ACHN (cell line): ENCODE measurements at regions not wholly inside any gene's neighbourhood (a gene's known extent, or its start where the extent isn't known, plus 50 kb on each side); places are given as distances from the start of the nearest gene placed in this dataset.

Experiments
- DNase-seq: peaks from one replicate; pipeline ENCODE4 v3.0.0-alpha.2; 2015
- in situ Hi-C: cut with HindIII; loops from 2 replicates; pipeline ENCODE4 v1.10.0; 2017; ENCODE audit warnings: low sequenced_read_pairs, low pct_ligation_motif_present, low pct_unique_long_range_greater_than_20kb

- no peak for DNase-seq
- in situ Hi-C loops, result no loop called here
Measured at GRCh38 chr12:114992443-114992842, 308.5 kb upstream of the TBX3 start.

DNA sequence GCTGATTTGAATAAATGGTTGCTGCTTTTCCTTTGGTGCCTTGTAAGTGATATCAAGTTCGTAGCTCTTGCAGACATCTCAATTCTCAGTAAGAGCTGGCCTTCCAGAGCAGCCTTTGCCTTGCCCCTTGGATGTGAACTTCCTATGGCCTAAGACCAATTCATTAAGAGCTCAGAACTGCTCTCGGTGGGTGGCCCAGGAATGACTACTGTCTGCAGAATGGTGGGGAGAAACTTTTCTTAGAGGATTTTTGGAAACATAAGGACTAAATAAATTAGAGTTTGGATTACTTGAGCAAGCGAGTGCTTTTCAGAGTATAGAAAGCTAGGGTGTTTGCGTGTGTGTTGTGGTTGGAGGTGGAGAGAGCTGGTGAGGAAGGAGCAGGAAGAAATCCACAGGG, 306.4 kb upstream of the TBX3 start:
- in situ Hi-C loops, result no loop called here
- DNase-seq, result no peak

DNA sequence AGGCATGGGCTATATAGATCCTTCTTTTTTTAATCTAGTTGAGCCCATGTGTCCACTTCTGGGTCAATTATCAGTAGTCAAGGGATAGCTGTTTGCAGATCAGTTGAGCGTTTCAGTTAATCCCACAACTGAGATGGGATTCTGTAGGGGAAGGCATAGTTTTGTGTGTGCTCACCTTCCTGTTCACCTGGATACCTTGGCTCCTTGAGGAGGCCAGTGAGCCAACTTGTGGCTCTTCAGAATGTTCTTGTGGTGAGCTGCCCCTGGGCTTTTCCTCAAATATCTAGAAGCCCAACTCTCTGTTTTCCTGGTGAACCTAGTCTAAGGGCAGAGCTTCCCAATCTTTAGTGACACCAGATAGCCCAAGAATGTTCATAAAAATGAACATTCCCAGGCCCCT, 302.9 kb upstream of the TBX3 start:
- in situ Hi-C loops, result no loop called here
- no peak for DNase-seq

DNA sequence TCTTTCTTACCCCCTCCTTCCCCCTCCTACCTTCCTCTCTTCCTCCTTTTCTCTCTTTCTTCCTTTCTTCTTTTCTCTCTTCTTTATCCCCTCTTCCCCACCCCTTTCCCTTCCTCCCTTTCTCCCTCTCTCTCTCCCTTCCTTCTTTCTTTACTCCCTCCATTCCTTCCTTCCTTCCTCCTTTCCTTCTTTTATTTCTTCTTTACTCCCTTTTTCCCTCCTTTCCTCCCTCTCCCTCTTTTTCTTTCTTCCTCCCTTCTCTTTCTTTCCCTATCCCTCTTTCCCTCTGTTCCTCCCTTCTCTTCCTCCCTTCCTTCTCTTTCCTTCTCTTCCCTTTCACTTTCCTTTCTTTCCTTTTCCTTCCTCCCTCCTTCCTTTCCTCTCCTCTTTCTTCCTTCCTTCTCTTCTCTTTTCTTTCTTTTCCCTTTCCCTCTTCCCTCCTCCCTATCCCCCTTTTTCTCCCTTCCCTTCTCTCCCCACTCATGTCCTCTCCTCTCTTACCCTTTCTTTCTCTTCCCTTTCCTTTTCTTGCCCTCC, 302.3 kb upstream of the TBX3 start:
- in situ Hi-C loops, result no loop called here

GRCh38 chr12:114984634-114985061, 300.7 kb upstream of the TBX3 start:
- in situ Hi-C loops, result no loop called here
- no peak for DNase-seq

More for the DNA sequence above, 302.3 kb upstream of the TBX3 start:
- no peak for DNase-seq

- DNase-seq, result peak; percentile 14
- in situ Hi-C loops, result no loop called here
Measured at GRCh38 chr12:114982760-114983159, 298.8 kb upstream of the TBX3 start.

GRCh38 chr12:114981036-114981435, 297.1 kb upstream of the TBX3 start:
- in situ Hi-C loops, result no loop called here
- no peak for DNase-seq

- no peak for DNase-seq
- in situ Hi-C loops, result no loop called here
Measured at GRCh38 chr12:114976959-114977358, 293.0 kb upstream of the TBX3 start.

DNA sequence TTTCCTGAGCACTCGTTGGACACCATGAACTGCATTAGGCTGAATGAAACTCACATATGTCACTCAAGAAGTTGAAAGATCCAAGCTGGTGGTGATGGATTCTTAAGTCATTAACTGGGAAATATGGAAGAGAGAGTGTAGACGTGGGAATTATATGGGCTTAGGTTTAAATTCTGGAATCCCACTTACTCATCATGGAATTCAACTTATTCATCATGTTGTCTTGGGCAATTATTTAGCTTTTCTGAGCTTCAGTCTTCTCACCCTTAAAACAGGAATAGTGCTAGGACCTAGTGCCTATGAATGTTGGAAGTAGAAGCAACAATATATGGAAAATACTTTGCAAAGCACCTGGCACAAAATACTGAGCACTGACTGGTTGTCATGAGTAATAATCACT, 292.4 kb upstream of the TBX3 start:
- DNase-seq, result no peak

GRCh38 chr12:114975640-114976310, 291.8 kb upstream of the TBX3 start:
- in situ Hi-C loops, result no loop called here
- no peak for DNase-seq

More for the DNA sequence above, 292.4 kb upstream of the TBX3 start:
- in situ Hi-C loops, result no loop called here

DNA sequence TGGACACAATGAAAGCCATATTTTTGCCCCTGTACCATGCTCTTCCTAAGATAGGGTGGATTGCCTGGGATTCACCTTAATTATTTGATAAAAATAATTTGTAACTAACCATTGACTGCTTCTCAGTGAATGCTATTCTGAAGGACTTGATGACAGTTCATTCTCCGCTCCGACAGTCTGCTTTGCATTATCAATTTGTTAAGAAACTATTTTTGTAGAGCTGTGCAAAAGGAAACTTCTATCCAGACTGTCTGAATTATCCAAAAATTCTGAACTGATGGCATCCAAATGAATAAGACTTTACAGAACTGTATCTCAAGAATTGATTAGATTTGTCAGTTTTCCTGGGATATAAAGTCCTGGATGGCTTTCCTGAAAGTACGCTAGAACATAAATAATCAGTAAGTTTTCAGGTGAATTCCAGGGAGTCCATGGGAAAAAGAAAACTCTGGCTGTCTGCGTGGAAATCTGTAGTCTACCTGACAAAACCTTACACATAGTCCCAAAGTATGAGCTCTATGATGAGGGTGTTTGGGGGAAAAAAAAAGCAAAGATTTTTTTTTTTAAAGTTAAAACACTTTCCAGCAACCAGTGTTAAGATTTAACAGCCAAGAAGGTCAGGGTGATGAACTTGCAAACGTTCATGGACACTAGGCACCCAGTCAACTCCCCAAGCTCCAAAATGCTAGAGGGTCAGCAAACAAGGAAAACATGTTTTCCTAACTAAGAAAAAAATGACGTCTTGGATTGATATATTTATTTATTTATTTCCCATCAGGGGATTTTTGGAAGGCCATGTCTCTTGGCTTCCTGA, 291.1 kb upstream of the TBX3 start:
- DNase-seq, result no peak
- in situ Hi-C loops, result no loop called here

DNA sequence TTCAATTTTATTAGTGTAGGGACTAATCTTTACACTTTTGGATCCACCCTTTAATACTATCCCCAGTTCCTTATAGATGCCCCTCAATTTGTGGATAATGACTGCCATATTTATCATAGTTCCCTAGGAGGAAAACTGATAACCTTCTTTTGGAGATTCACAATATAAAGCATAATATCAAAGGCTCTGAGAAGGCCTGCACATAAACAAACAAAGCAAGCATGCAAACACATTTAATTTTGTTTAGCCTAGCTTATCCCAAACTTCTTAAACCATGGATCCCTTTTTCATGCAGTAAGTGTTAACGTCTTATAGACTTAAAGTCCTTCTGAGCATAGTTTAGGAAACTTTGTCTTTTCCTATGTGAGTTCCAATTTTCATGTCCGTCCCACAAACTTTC, 290.4 kb upstream of the TBX3 start:
- no peak for DNase-seq
- in situ Hi-C loops, result no loop called here

DNA sequence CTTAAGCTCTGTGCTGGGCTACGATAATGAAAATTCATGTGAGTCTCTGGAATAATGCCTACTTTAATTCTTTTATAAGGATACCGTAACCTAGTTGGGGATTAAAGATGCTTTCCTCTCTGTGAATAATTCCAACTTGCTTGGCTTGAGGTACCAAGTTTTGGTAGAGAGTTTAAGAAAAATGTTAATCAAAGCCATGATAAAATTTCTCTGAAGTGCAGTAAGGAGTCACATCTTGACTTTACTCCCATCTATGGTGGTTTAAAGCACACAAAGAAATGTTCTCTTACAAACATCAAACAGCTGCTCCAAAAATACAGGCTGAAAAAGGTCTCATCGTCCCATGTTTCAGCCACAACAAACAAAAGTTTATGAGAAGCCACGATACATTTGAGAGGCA, 284.8 kb upstream of the TBX3 start:
- no peak for DNase-seq
- in situ Hi-C loops, result no loop called here

- in situ Hi-C loops, result no loop called here
- DNase-seq, result no peak
Measured at GRCh38 chr12:114967151-114967550, 283.2 kb upstream of the TBX3 start.

DNA sequence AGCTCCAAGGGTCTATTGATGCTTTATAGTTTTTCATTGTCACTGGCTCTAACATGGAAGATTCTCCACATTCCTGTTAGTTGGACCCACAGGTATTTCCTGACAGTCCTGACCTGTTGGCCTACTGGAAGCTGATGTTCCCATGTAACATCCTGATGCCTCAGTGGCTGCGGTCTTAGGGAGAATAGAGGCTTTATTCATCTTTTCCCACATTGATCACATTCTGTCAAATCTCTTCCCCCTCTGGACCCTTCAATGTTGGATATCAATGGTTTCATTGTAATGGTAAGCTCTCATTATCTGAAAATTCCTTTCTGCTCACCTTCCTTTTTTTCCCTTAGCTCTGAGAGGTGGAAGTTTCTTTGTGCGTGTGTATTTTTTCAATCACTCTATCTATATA, 280.9 kb upstream of the TBX3 start:
- in situ Hi-C loops, result no loop called here
- no peak for DNase-seq

GRCh38 chr12:114963846-114964245, 279.9 kb upstream of the TBX3 start:
- DNase-seq, result no peak
- in situ Hi-C loops, result no loop called here

DNA sequence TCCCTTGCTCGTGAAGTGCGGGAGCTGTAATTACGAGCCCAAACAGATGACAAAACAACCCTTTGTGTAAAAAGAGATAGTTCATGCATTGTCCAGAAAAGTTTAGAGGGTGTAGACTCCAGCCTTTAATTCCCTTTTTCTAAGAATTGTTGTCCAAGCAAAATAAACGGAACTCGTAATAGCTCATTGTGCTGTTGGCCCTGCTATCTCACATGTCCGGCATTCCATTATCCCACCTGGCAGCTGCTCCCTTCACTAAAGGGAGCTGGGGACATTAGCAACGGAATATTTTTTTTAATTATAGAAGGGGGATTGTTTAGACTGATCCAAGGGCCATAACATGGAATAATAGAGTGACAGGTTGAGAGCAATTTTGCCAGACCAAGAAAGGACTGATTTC, 277.5 kb upstream of the TBX3 start:
- DNase-seq, result no peak
- in situ Hi-C loops, result no loop called here

- no peak for DNase-seq
- in situ Hi-C loops, result no loop called here
Measured at GRCh38 chr12:114958538-114958937, 274.6 kb upstream of the TBX3 start.

- DNase-seq, result no peak
- in situ Hi-C loops, result no loop called here
Measured at GRCh38 chr12:114957225-114957624, 273.2 kb upstream of the TBX3 start.
